ENCODE measurements at regions not wholly inside any gene's neighbourhood (a gene's known extent, or its start where the extent isn't known, plus 50 kb on each side); places are given as distances from the start of the nearest gene placed in this dataset.

- TF ChIP-seq, protein P1, sequence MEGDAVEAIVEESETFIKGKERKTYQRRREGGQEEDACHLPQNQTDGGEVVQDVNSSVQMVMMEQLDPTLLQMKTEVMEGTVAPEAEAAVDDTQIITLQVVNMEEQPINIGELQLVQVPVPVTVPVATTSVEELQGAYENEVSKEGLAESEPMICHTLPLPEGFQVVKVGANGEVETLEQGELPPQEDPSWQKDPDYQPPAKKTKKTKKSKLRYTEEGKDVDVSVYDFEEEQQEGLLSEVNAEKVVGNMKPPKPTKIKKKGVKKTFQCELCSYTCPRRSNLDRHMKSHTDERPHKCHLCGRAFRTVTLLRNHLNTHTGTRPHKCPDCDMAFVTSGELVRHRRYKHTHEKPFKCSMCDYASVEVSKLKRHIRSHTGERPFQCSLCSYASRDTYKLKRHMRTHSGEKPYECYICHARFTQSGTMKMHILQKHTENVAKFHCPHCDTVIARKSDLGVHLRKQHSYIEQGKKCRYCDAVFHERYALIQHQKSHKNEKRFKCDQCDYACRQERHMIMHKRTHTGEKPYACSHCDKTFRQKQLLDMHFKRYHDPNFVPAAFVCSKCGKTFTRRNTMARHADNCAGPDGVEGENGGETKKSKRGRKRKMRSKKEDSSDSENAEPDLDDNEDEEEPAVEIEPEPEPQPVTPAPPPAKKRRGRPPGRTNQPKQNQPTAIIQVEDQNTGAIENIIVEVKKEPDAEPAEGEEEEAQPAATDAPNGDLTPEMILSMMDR (conservative IDR thresholded peaks at IDR 0.05; ENCODE audit: low read length) = no peak
- no peak for TF ChIP-seq EZH2phosphoT487 (IDR thresholded peaks at IDR 0.05; ENCODE audit: borderline replicate concordance)
Observed at GRCh38 chr1:8201331-8201861, 116.5 kb upstream of the SLC45A1 start.

Data from Loucy (cell line).